GM12878 (cell line): ENCODE measurements at regions not wholly inside any gene's neighbourhood (a gene's known extent, or its start where the extent isn't known, plus 50 kb on each side); places are given as distances from the start of the nearest gene placed in this dataset.

Experiments used
- ATAC-seq: fragments of 200-7000 bp; cut with Tn5 transposase; 3 replicates; pipeline ENCODE4 v1.9.1; 2020; ENCODE audit warnings: mild to moderate bottlenecking, moderate library complexity
- BruUV-seq: library from RNA; stranded (reverse); fragments of 400-500 nt; replicated peaks from 2 replicates; lab custom pipeline; 2021; lab: Mats Ljungman, UMichigan
- CTCF ChIA-PET: fragments of 300-600 bp; sonication (Branson Sonifier 250); formaldehyde crosslinking; extraction: SDS; loops from one replicate; lab custom pipeline; 2021; ENCODE audit warnings: inconsistent platforms; lab: Yijun Ruan, JAX
- POLR2A ChIA-PET: fragments of 350-600 bp; formaldehyde crosslinking; extraction: SDS; loops from one replicate; lab custom pipeline; 2021; ENCODE audit warnings: inconsistent platforms; lab: Charles Lee
- RAD21 ChIA-PET: fragments of 300-600 bp; sonication (Branson Sonifier 250); formaldehyde crosslinking; loops from one replicate; lab custom pipeline; 2023; ENCODE audit warnings: antibody characterized with exemption; ENCODE audit not compliant: unreplicated experiment; lab: Charles Lee
- SMC1A ChIA-PET: fragments of 300-600 bp; sonication (Branson Sonifier 250); formaldehyde crosslinking; loops from one replicate; lab custom pipeline; 2023; ENCODE audit not compliant: unreplicated experiment, uncharacterized antibody; lab: Charles Lee
- DNase-seq: peaks from one replicate; pipeline ENCODE4 v3.0.0-alpha.2; 2011; ENCODE audit warnings: low read depth, low spot score
- FAIRE-seq: peaks from 3 replicates; lab custom pipeline; 2011; peaks lifted over from hg19 to GRCh38; lab: Jason Lieb, UNC
- H2AFZ ChIP-seq: 2 replicates; pipeline ENCODE4 v1.6.0; 2011; ENCODE audit warnings: low read depth, low read length, control low read depth; ENCODE audit not compliant: control insufficient read depth
- H3K27ac ChIP-seq: 2 replicates; pipeline ENCODE4 v1.5.1; 2011; ENCODE audit warnings: control low read depth; ENCODE audit not compliant: control insufficient read depth, insufficient read depth
- H3K27me3 ChIP-seq, 2 experiments: replicated peaks in 1 of 2; 2 replicates each; pipeline versions ENCODE4 v1.6.0 to v1.6.1; 2011; ENCODE audit warnings: low read length in 1 of 2; ENCODE audit not compliant: control insufficient read depth in 2 of 2, insufficient read depth in 2 of 2
- H3K36me3 ChIP-seq, 2 experiments: 2 replicates each; pipeline ENCODE4 v1.5.1; 2011; ENCODE audit warnings: low read length in 1 of 2; ENCODE audit not compliant: control insufficient read depth in 2 of 2, insufficient read depth in 2 of 2
- H3K4me1 ChIP-seq: 2 replicates; pipeline ENCODE4 v1.6.1; 2011; ENCODE audit warnings: mild to moderate bottlenecking, low read length, moderate library complexity, mixed read lengths; ENCODE audit not compliant: control insufficient read depth, insufficient read depth
- H3K4me2 ChIP-seq: 2 replicates; pipeline ENCODE4 v1.6.0; 2011; ENCODE audit warnings: control low read depth; ENCODE audit not compliant: control insufficient read depth, insufficient read depth
- H3K4me3 ChIP-seq: fragments of 200-600 bp; sonication (generic); 2 replicates; pipeline ENCODE4 v1.5.1; 2016
- H3K79me2 ChIP-seq: 2 replicates; pipeline ENCODE4 v1.6.0; 2011; ENCODE audit warnings: low read length; ENCODE audit not compliant: control insufficient read depth, insufficient read depth
- H3K9ac ChIP-seq: 2 replicates; pipeline ENCODE4 v1.8.0; 2011; ENCODE audit warnings: low read length, control low read depth, mixed read lengths; ENCODE audit not compliant: control insufficient read depth, insufficient read depth
- H3K9me3 ChIP-seq: replicated peaks from 3 replicates; pipeline ENCODE4 v1.5.1; 2011; ENCODE audit warnings: mild to moderate bottlenecking, low read length; ENCODE audit not compliant: control insufficient read depth, insufficient read depth
- H4K20me1 ChIP-seq: 2 replicates; pipeline ENCODE4 v1.6.0; 2011; ENCODE audit not compliant: control insufficient read depth, insufficient read depth
- CTCF ChIP-seq, 3 experiments: IDR thresholded peaks in 2 of 3; conservative IDR thresholded peaks in 1 of 3; 2 replicates each; pipeline ENCODE4 v1.5.1; 2011; ENCODE audit warnings: low read depth in 3 of 3, low read length in 3 of 3, mild to moderate bottlenecking in 3 of 3, control low read depth in 2 of 3, moderate library complexity in 2 of 3, inconsistent platforms in 1 of 3, mixed read lengths in 1 of 3; ENCODE audit not compliant: control insufficient read depth in 2 of 3, insufficient read depth in 1 of 3; ENCODE audit errors: extremely low read depth in 1 of 3
- DPF2 ChIP-seq: fragments of 450-650 bp; IDR thresholded peaks from 2 replicates; pipeline ENCODE4 v1.6.1; 2017; ENCODE audit warnings: mild to moderate bottlenecking
- ESRRA ChIP-seq: IDR thresholded peaks from 2 replicates; pipeline ENCODE4 v1.6.1; 2012; ENCODE audit warnings: mild to moderate bottlenecking, low read length, improper control_type of control experiment
- HDGF ChIP-seq: fragments of 450-650 bp; IDR thresholded peaks from 2 replicates; pipeline ENCODE4 v1.6.1; 2016; ENCODE audit warnings: antibody characterized with exemption
- HSF1 ChIP-seq: fragments of 150-350 bp; IDR thresholded peaks from 2 replicates; pipeline ENCODE4 v1.6.1; 2014; ENCODE audit warnings: mild to moderate bottlenecking, low read depth, low read length
- KLF5 ChIP-seq: fragments of 450-650 bp; IDR thresholded peaks from 2 replicates; pipeline ENCODE4 v1.6.1; 2014; ENCODE audit warnings: mild to moderate bottlenecking; ENCODE audit not compliant: partially characterized antibody
- MEF2A ChIP-seq: IDR thresholded peaks from 2 replicates; pipeline ENCODE4 v1.6.1; 2011; ENCODE audit warnings: low read depth, mild to moderate bottlenecking, low read length, moderate library complexity; ENCODE audit not compliant: insufficient read depth
- MEF2B ChIP-seq: fragments of 450-650 bp; IDR thresholded peaks from 2 replicates; pipeline ENCODE4 v1.6.1; 2018; ENCODE audit warnings: mild to moderate bottlenecking, moderate library complexity; ENCODE audit not compliant: partially characterized antibody, poor library complexity, severe bottlenecking
- RBBP5 ChIP-seq: fragments of 200-600 bp; sonication (generic); conservative IDR thresholded peaks from 2 replicates; pipeline ENCODE4 v1.6.1; 2016
- SIX5 ChIP-seq: IDR thresholded peaks from 2 replicates; pipeline ENCODE4 v1.6.1; 2011; ENCODE audit warnings: mild to moderate bottlenecking, low read depth, low read length, moderate library complexity; ENCODE audit not compliant: severe bottlenecking
- SUZ12 ChIP-seq: fragments of 200-600 bp; sonication (generic); IDR thresholded peaks from one replicate; pipeline ENCODE4 v1.6.1; 2018; ENCODE audit warnings: antibody characterized with exemption, mild to moderate bottlenecking; ENCODE audit not compliant: unreplicated experiment
- ZNF274 ChIP-seq: IDR thresholded peaks from one replicate; pipeline ENCODE4 v1.8.0; 2011; ENCODE audit not compliant: insufficient read length, insufficient read depth
- ZNF384 ChIP-seq: IDR thresholded peaks from 2 replicates; pipeline ENCODE4 v1.6.1; 2012; ENCODE audit warnings: low read depth, mild to moderate bottlenecking, low read length, improper control_type of control experiment, borderline replicate concordance
- WGBS: methylation state at CpG from one replicate; pipeline ENCODE4 v1.1.6; 2016; ENCODE audit warnings: low lambda C conversion rate; ENCODE audit not compliant: insufficient replicate concordance, insufficient coverage; ENCODE audit errors: missing lambda C conversion rate; 5-methylcytosine and 5-hydroxymethylcytosine counted together
- in situ Hi-C: fragments of 300-500 bp; cut with MboI; formaldehyde crosslinking; loops from 9 replicates; pipeline ENCODE4 v1.14.3; 2018; ENCODE audit warnings: mixed read lengths
- intact Hi-C: fragments of 100-400 bp; cut with micrococcal nuclease; formaldehyde crosslinking; loops from one replicate; pipeline ENCODE4 v1.14.2; 2022; ENCODE audit not compliant: unreplicated experiment

GRCh38 chr6:85353012-85353411 is 96.9 kb upstream of the NT5E start:
- ChIA-PET CTCF (interaction anchor here (0.9 to 5.9 kb wide), 12 partner anchors 9 to 930 kb away, joined by 3 to 217 read pairs (median 6); partner anchors contain the start of gene NT5E), POLR2A (interaction anchor here (0.7 kb wide), 1 partner anchor 134 kb away, joined by 3 read pairs; no protein-coding TSS in a partner anchor), RAD21 (interaction anchor here (1.2 to 5.1 kb wide), 3 partner anchors 105 to 184 kb away, joined by 3 to 113 read pairs (median 44); no protein-coding TSS in a partner anchor), SMC1A (interaction anchor here (1.0 to 6.1 kb wide), 8 partner anchors 12 to 325 kb away, joined by 3 to 162 read pairs (median 6); no protein-coding TSS in a partner anchor)
- no TSS peak for BruUV-seq
- no peaks in the 10 kb centered on the region for H3K9me3 ChIP-seq
- no peaks in the 10 kb centered on the region for H3K36me3 ChIP-seq
- H4K20me1 ChIP-seq: no peaks in the 10 kb centered on the region
- no peaks in the 10 kb centered on the region for H3K27me3 ChIP-seq
- intact Hi-C loops (no loop called here), in situ Hi-C loops (loop anchor here (5.0 kb wide), 1 partner anchor 129 kb away; no protein-coding TSS in a partner anchor)
- 76% methylated on average over 3 of the region's 3 CpGs for WGBS
- no peak for ATAC-seq
- DNase-seq: no peak
- no peaks in the 10 kb centered on the region for H3K4me1 ChIP-seq
- H3K9ac ChIP-seq: no peak overlapping the region
- H3K79me2 ChIP-seq: no peaks in the 10 kb centered on the region
- no peak for TF ChIP-seq SUZ12
- TF ChIP-seq ZNF384: no peak
- no peak for TF ChIP-seq CTCF (IDR thresholded peaks at IDR 0.05 in 2 of 3, conservative IDR thresholded peaks at IDR 0.05 in 1 of 3; ENCODE audit: control insufficient read depth in 2 of 3, extremely low read depth in 1 of 3, insufficient read depth in 1 of 3, low read depth in 3 of 3, low read length in 3 of 3)
- TF ChIP-seq ZNF274: no peak
- TF ChIP-seq RBBP5: no peak
- no peak for TF ChIP-seq DPF2
- TF ChIP-seq MEF2B: no peak
- TF ChIP-seq MEF2A: no peak
- TF ChIP-seq HSF1: no peak
- no peak for TF ChIP-seq SIX5
- TF ChIP-seq KLF5: no peak
- no peak for TF ChIP-seq HDGF
- no peak for TF ChIP-seq ESRRA
- no peak for FAIRE-seq
- no peak overlapping the region for H3K4me3 ChIP-seq
- no peak overlapping the region for H3K4me2 ChIP-seq
- no peak overlapping the region for H2AFZ ChIP-seq
- no peak overlapping the region for H3K27ac ChIP-seq
